PC-3 (cell line): ENCODE measurements at regions not wholly inside any gene's neighbourhood (a gene's known extent, or its start where the extent isn't known, plus 50 kb on each side); places are given as distances from the start of the nearest gene placed in this dataset.

Experiments used
- ATAC-seq: fragments of 200-7000 bp; cut with Tn5 transposase; 2 replicates; pipeline ENCODE4 v1.9.1; 2020; ENCODE audit warnings: mild to moderate bottlenecking, moderate library complexity
- BruUV-seq: library from RNA; stranded (reverse); fragments of 400-500 nt; replicated peaks from 2 replicates; lab custom pipeline; 2021; lab: Mats Ljungman, UMichigan
- CTCF ChIA-PET: fragments of 300-600 bp; sonication (Branson Sonifier 250); formaldehyde crosslinking; loops from one replicate; lab custom pipeline; 2022; ENCODE audit warnings: antibody characterized with exemption; lab: Charles Lee
- POLR2A ChIA-PET: fragments of 300-600 bp; sonication (Branson Sonifier 250); formaldehyde crosslinking; loops from one replicate; lab custom pipeline; 2022; ENCODE audit warnings: antibody characterized with exemption; ENCODE audit not compliant: unreplicated experiment; lab: Charles Lee
- DNase-seq: peaks from one replicate; pipeline ENCODE4 v3.0.0-alpha.2; 2015
- H2AFZ ChIP-seq: fragments of 300-600 bp; sonication (generic); 2 replicates; pipeline ENCODE4 v1.6.0; 2016; ENCODE audit warnings: antibody characterized with exemption, low read length
- H3F3A ChIP-seq: fragments of 300-600 bp; sonication (generic); one replicate; pipeline ENCODE4 v1.6.0; 2017; ENCODE audit warnings: antibody characterized with exemption, low read length, control low read depth, mild to moderate bottlenecking; ENCODE audit not compliant: unreplicated experiment
- H3K27ac ChIP-seq: fragments of 300-600 bp; sonication (generic); 2 replicates; pipeline ENCODE4 v1.5.1; 2016; ENCODE audit warnings: mild to moderate bottlenecking, low read length
- H3K27me3 ChIP-seq: fragments of 300-600 bp; sonication (generic); 2 replicates; pipeline ENCODE4 v1.6.1; 2016; ENCODE audit warnings: low read length, mixed read lengths
- H3K36me3 ChIP-seq: fragments of 300-600 bp; sonication (generic); 2 replicates; pipeline ENCODE4 v1.6.1; 2016; ENCODE audit warnings: low read depth, mixed run types, low read length, mixed read lengths
- H3K4me1 ChIP-seq: fragments of 300-600 bp; sonication (generic); 2 replicates; pipeline ENCODE4 v1.5.1; 2016; ENCODE audit warnings: low read length; ENCODE audit not compliant: insufficient read depth
- H3K4me2 ChIP-seq: fragments of 300-600 bp; sonication (generic); 2 replicates; pipeline ENCODE4 v1.6.0; 2016; ENCODE audit warnings: low read length
- H3K4me3 ChIP-seq: fragments of 300-600 bp; sonication (generic); 2 replicates; pipeline ENCODE4 v1.5.1; 2016; ENCODE audit warnings: mild to moderate bottlenecking, low read length, mixed read lengths
- H3K79me2 ChIP-seq: fragments of 300-600 bp; sonication (generic); 2 replicates; pipeline ENCODE4 v1.6.1; 2017; ENCODE audit warnings: low read length, mixed read lengths
- H3K9ac ChIP-seq: fragments of 300-600 bp; sonication (generic); 2 replicates; pipeline ENCODE4 v1.6.0; 2016; ENCODE audit warnings: mild to moderate bottlenecking, low read length
- H3K9me2 ChIP-seq: fragments of 300-600 bp; sonication (generic); replicated peaks from 2 replicates; pipeline ENCODE4 v1.6.1; 2016; ENCODE audit warnings: mixed run types, low read length, mixed read lengths
- H3K9me3 ChIP-seq: fragments of 300-600 bp; sonication (generic); 2 replicates; pipeline ENCODE4 v1.6.1; 2016; ENCODE audit warnings: low read length, mixed read lengths
- H4K20me1 ChIP-seq: fragments of 300-600 bp; sonication (generic); 2 replicates; pipeline ENCODE4 v1.6.1; 2016; ENCODE audit warnings: low read length, mixed read lengths
- EZH2 ChIP-seq: fragments of 300-600 bp; sonication (generic); IDR thresholded peaks from one replicate; pipeline ENCODE4 v1.6.1; 2017; ENCODE audit warnings: antibody characterized with exemption, mild to moderate bottlenecking, low read length; ENCODE audit not compliant: unreplicated experiment
- EZH2phosphoT487 ChIP-seq: fragments of 300-600 bp; sonication (generic); IDR thresholded peaks from 2 replicates; pipeline ENCODE4 v1.6.1; 2018; ENCODE audit warnings: mild to moderate bottlenecking, antibody characterized with exemption, low read length, borderline replicate concordance
- intact Hi-C: fragments of 100-400 bp; cut with micrococcal nuclease; formaldehyde crosslinking; loops from 2 replicates; pipeline ENCODE4 v1.9.0; 2023
- TF ChIP-seq, protein P1 (sequence below): fragments of 300-600 bp; sonication (generic); conservative IDR thresholded peaks from 2 replicates; pipeline ENCODE4 v1.5.1; 2017; ENCODE audit warnings: antibody characterized with exemption, low read depth, mild to moderate bottlenecking, low read length

DNA sequence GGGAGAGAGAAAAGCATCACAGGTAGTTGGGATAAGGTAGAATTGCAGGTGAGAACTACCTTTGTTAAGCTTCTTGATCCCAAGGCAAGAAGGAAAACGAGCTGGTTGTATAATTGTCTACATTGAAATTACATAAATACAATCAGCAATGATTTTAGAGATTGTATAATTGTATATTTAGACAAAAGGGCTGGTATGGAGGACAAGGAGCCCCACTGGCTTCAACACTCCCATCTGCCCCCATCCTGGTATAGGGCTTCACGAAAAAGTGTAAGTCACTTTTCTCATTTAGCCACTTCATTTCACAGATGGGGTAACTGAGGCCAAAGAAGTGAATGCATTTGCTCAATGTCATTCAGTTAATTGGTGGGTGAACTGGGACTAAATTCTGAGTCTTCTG is 103.3 kb downstream of the MYCN start:
- CTCF ChIA-PET, result no interaction called here
- Histone ChIP-seq H3K27ac (no peak overlapping the region), H3K79me2 (no peaks in the 10 kb centered on the region), H3K9me2 (no peaks in the 10 kb centered on the region), H3K4me3 (no peak overlapping the region), H3K27me3 (peaks cover 3% of the 10 kb centered on the region), H3K36me3 (no peaks in the 10 kb centered on the region), H3K9ac (no peak overlapping the region), H4K20me1 (no peaks in the 10 kb centered on the region), H3K9me3 (no peaks in the 10 kb centered on the region), H3K4me2 (no peak overlapping the region), H3K4me1 (no peaks in the 10 kb centered on the region), H3F3A (no peaks in the 10 kb centered on the region), H2AFZ (no peak overlapping the region)
- intact Hi-C loops, result no loop called here
- no peak for ATAC-seq
- no peak for DNase-seq
- TF ChIP-seq EZH2phosphoT487, result no peak
- TF ChIP-seq, protein P1, sequence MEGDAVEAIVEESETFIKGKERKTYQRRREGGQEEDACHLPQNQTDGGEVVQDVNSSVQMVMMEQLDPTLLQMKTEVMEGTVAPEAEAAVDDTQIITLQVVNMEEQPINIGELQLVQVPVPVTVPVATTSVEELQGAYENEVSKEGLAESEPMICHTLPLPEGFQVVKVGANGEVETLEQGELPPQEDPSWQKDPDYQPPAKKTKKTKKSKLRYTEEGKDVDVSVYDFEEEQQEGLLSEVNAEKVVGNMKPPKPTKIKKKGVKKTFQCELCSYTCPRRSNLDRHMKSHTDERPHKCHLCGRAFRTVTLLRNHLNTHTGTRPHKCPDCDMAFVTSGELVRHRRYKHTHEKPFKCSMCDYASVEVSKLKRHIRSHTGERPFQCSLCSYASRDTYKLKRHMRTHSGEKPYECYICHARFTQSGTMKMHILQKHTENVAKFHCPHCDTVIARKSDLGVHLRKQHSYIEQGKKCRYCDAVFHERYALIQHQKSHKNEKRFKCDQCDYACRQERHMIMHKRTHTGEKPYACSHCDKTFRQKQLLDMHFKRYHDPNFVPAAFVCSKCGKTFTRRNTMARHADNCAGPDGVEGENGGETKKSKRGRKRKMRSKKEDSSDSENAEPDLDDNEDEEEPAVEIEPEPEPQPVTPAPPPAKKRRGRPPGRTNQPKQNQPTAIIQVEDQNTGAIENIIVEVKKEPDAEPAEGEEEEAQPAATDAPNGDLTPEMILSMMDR, result no peak
- TF ChIP-seq EZH2, result no peak
- POLR2A ChIA-PET, result no interaction called here
- BruUV-seq, result no TSS peak

DNA sequence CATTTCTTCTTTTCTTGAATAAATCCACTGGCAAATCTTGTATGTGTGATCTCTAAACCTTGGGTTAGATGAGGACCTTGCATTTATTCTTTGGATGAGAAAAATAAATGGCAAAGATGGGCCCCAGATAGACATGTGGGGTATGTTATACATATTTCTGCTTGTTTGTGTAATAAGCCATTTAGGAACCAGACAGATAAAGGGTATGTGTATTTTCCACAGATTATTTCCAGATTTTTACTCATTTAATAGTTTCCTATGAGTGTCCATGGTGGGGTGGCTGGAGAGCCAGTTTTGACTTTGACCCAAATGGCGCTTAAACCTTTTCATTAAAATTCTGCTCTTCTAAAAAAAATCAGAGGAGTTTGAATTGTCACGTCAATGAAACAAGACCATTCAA is 102.8 kb downstream of the MYCN start:
- no peak for ATAC-seq
- Histone ChIP-seq H3K4me2 (no peak overlapping the region), H4K20me1 (no peaks in the 10 kb centered on the region), H3K27me3 (peaks cover 8% of the 10 kb centered on the region), H3K4me1 (no peaks in the 10 kb centered on the region), H3K4me3 (no peak overlapping the region), H3K27ac (no peak overlapping the region), H3K9me2 (no peaks in the 10 kb centered on the region), H3K79me2 (no peaks in the 10 kb centered on the region), H3K9me3 (no peaks in the 10 kb centered on the region), H3K36me3 (no peaks in the 10 kb centered on the region), H3F3A (no peaks in the 10 kb centered on the region), H3K9ac (no peak overlapping the region), H2AFZ (no peak overlapping the region)
- POLR2A ChIA-PET, result no interaction called here
- no TSS peak for BruUV-seq
- intact Hi-C loops, result no loop called here
- no peak for TF ChIP-seq EZH2
- TF ChIP-seq EZH2phosphoT487, result no peak
- TF ChIP-seq, protein P1, result no peak
- CTCF ChIA-PET, result no interaction called here
- no peak for DNase-seq

DNA sequence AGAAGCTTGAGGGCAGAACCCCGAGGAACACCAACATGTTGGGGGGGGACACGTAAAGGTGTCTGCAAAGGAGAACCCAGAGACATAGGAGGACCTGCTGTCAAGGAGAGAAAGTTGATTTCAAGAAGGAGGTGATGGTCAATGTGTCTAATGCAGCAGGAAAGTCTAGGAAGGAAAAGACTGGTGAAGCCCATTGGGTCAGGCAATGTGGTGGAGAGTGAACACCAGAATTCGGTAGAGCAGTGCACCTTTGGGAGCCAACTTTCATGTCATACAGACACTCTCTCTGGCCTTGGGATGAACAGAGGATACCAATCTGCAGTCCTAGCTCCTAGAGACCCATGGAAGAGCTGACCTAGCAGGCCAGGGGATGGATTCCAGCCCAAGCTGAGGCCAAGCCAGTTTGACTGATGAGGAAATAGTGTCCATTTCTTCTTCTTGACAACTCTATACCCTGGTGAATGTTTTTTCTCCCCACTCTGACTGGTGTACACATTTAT is 101.9 kb downstream of the MYCN start:
- Histone ChIP-seq H3K9me3 (no peaks in the 10 kb centered on the region), H3K9ac (no peak overlapping the region), H3F3A (no peaks in the 10 kb centered on the region), H3K4me1 (no peaks in the 10 kb centered on the region), H2AFZ (no peak overlapping the region), H4K20me1 (no peaks in the 10 kb centered on the region), H3K36me3 (no peaks in the 10 kb centered on the region), H3K27me3 (peaks cover 10% of the 10 kb centered on the region), H3K4me3 (no peak overlapping the region), H3K4me2 (no peak overlapping the region), H3K27ac (no peak overlapping the region), H3K9me2 (no peaks in the 10 kb centered on the region), H3K79me2 (no peaks in the 10 kb centered on the region)
- intact Hi-C loops, result no loop called here
- ATAC-seq (no peak), DNase-seq (no peak)
- ChIA-PET POLR2A (no interaction called here), CTCF (no interaction called here)
- TF ChIP-seq, protein P1, result no peak
- no peak for TF ChIP-seq EZH2
- TF ChIP-seq EZH2phosphoT487, result no peak
- BruUV-seq, result no TSS peak
